Hepatocyte (in vitro differentiated cells): ENCODE measurements at regions not wholly inside any gene's neighbourhood (a gene's known extent, or its start where the extent isn't known, plus 50 kb on each side); places are given as distances from the start of the nearest gene placed in this dataset.
A peak's percentile ranks its signal among the peaks of the same experiment; 100 is the strongest.

Experiments
- CTCF ChIP-seq: fragments of 200-600 bp; sonication (generic); IDR thresholded peaks from 2 replicates; pipeline ENCODE4 v1.5.1; 2016; ENCODE audit warnings: antibody characterized with exemption, mild to moderate bottlenecking; ENCODE audit not compliant: poor library complexity
- EZH2 ChIP-seq: fragments of 200-600 bp; sonication (generic); IDR thresholded peaks from 2 replicates; pipeline ENCODE4 v1.6.1; 2016; ENCODE audit warnings: antibody characterized with exemption, mild to moderate bottlenecking, borderline replicate concordance

GRCh38 chr6:53437557-53438202 is 88.9 kb upstream of the ELOVL5 start:
- TF ChIP-seq CTCF (peak; percentile 73), EZH2 (no peak)
